CD14-positive monocyte (primary cell): ENCODE measurements at regions not wholly inside any gene's neighbourhood (a gene's known extent, or its start where the extent isn't known, plus 50 kb on each side); places are given as distances from the start of the nearest gene placed in this dataset.

Experiments
- DNase-seq, 3 donors: peaks; one replicate each; pipeline ENCODE4 v3.0.0-alpha.2; 2011 to 2022
- H2AFZ ChIP-seq: 2 replicates; pipeline ENCODE4 v1.6.0; 2012; ENCODE audit warnings: mild to moderate bottlenecking, low read depth, low read length, inconsistent platforms; ENCODE audit not compliant: insufficient read depth, poor library complexity, severe bottlenecking
- H3K27ac ChIP-seq, 2 donors: 1 replicate in 1 of 2; 2 replicates in 1 of 2; pipeline ENCODE4 v1.5.1; 2012 to 2013; ENCODE audit warnings: low read length in 2 of 2, control low read depth in 1 of 2, inconsistent platforms in 1 of 2, low read depth in 1 of 2, mild to moderate bottlenecking in 1 of 2
- H3K27me3 ChIP-seq, 2 donors: one replicate each; pipeline versions ENCODE4 v1.6.0 to v1.6.1; 2011 to 2013; ENCODE audit warnings: low read length in 2 of 2; ENCODE audit not compliant: control insufficient read depth in 2 of 2, insufficient read depth in 2 of 2
- H3K36me3 ChIP-seq, 2 donors: replicated peaks in 1 of 2; 1 replicate in 1 of 2; 2 replicates in 1 of 2; pipeline versions ENCODE4 v1.5.1 to v1.6.1; 2012 to 2013; ENCODE audit warnings: low read length in 2 of 2, control low read depth in 1 of 2, inconsistent platforms in 1 of 2, mild to moderate bottlenecking in 1 of 2; ENCODE audit not compliant: insufficient read depth in 2 of 2, control insufficient read depth in 1 of 2
- H3K4me1 ChIP-seq, 2 donors: 1 replicate in 1 of 2; 2 replicates in 1 of 2; pipeline versions ENCODE4 v1.5.1 to v1.6.1; 2012 to 2013; ENCODE audit warnings: low read length in 2 of 2, control low read depth in 1 of 2, inconsistent platforms in 1 of 2, mild to moderate bottlenecking in 1 of 2, moderate library complexity in 1 of 2; ENCODE audit not compliant: insufficient read depth in 2 of 2, control insufficient read depth in 1 of 2
- H3K4me2 ChIP-seq: replicated peaks from 2 replicates; pipeline ENCODE3; 2012; ENCODE audit warnings: low read length, moderate library complexity, mild to moderate bottlenecking; ENCODE audit not compliant: poor library complexity, severe bottlenecking; ENCODE audit errors: extremely low read depth
- H3K4me3 ChIP-seq, 3 experiments: fragments of 200-600 bp in 1 of 3; sonication (generic) in 1 of 3; replicated peaks in 1 of 3; 1 replicate in 2 of 3; 2 replicates in 1 of 3; pipeline ENCODE4 v1.5.1; 2011 to 2013; ENCODE audit warnings: low read length in 3 of 3, mild to moderate bottlenecking in 3 of 3, control low read depth in 2 of 3, low read depth in 2 of 3, inconsistent platforms in 1 of 3, moderate library complexity in 1 of 3
- H3K79me2 ChIP-seq: 2 replicates; pipeline ENCODE4 v1.6.0; 2012; ENCODE audit warnings: mild to moderate bottlenecking, control low read depth, inconsistent platforms, low read length, moderate library complexity; ENCODE audit not compliant: insufficient read depth
- H3K9ac ChIP-seq: 2 replicates; pipeline ENCODE4 v1.6.0; 2017; ENCODE audit warnings: low read length, mild to moderate bottlenecking; ENCODE audit not compliant: insufficient read depth, poor library complexity, severe bottlenecking
- H3K9me3 ChIP-seq, 2 donors: replicated peaks in 1 of 2; 1 replicate in 1 of 2; 2 replicates in 1 of 2; pipeline versions ENCODE4 v1.5.1 to v1.6.1; 2012 to 2013; ENCODE audit warnings: low read length in 2 of 2, control low read depth in 1 of 2; ENCODE audit not compliant: control insufficient read depth in 1 of 2, insufficient read depth in 1 of 2
- H4K20me1 ChIP-seq: 2 replicates; pipeline ENCODE4 v1.6.0; 2012; ENCODE audit warnings: mild to moderate bottlenecking, low read length, control low read depth, moderate library complexity; ENCODE audit not compliant: insufficient read depth
- H3K27ac Mint-ChIP-seq, 7 donors: one replicate each; pipeline ENCODE4 v1.8.0; 2020; ENCODE audit warnings: mild to moderate bottlenecking in 7 of 7, mixed read lengths in 7 of 7, moderate library complexity in 6 of 7, inconsistent platforms in 2 of 7
- H3K27me3 Mint-ChIP-seq, 3 donors: one replicate each; pipeline ENCODE4 v1.8.0; 2021 to 2022; ENCODE audit warnings: low read depth in 3 of 3, mild to moderate bottlenecking in 3 of 3, mixed read lengths in 3 of 3, moderate library complexity in 3 of 3, inconsistent platforms in 1 of 3
- H3K36me3 Mint-ChIP-seq, 2 donors: one replicate each; pipeline ENCODE4 v1.8.0; 2020; ENCODE audit warnings: mixed read lengths in 2 of 2, inconsistent platforms in 1 of 2, mild to moderate bottlenecking in 1 of 2
- H3K4me1 Mint-ChIP-seq: one replicate; pipeline ENCODE4 v1.8.0; 2020; ENCODE audit warnings: mild to moderate bottlenecking, mixed read lengths
- H3K4me3 Mint-ChIP-seq, 2 donors: one replicate each; pipeline ENCODE4 v1.8.0; 2020; ENCODE audit warnings: mild to moderate bottlenecking in 2 of 2, mixed read lengths in 2 of 2, moderate library complexity in 1 of 2
- H3K9me3 Mint-ChIP-seq, 7 donors: one replicate each; pipeline ENCODE4 v1.8.0; 2020 to 2022; ENCODE audit warnings: mixed read lengths in 7 of 7, mild to moderate bottlenecking in 6 of 7, moderate library complexity in 6 of 7, inconsistent platforms in 2 of 7
- CTCF ChIP-seq: fragments of 200-600 bp; IDR thresholded peaks from one replicate; pipeline ENCODE4 v1.8.0; 2022; ENCODE audit warnings: antibody characterized with exemption, mild to moderate bottlenecking
- WGBS: methylation state at CpG from one replicate; pipeline ENCODE4 v1.1.5; 2013; ENCODE audit warnings: missing lambda C conversion rate; ENCODE audit not compliant: insufficient coverage; 5-methylcytosine and 5-hydroxymethylcytosine counted together
- intact Hi-C, 2 donors: fragments of 100-400 bp; cut with micrococcal nuclease; formaldehyde crosslinking; loops; one replicate each; pipeline versions ENCODE4 v1.15.0 to v1.15.1; 2023

GRCh38 chr10:8979976-8980375 lies 925.5 kb downstream of the GATA3 start:
- H3K27me3 Mint-ChIP-seq: no peaks in the 10 kb centered on the region
- no peaks in the 10 kb centered on the region for H3K9me3 ChIP-seq
- no peaks in the 10 kb centered on the region for H3K27me3 ChIP-seq
- no peaks in the 10 kb centered on the region for H3K4me1 Mint-ChIP-seq
- no peak overlapping the region for H3K4me2 ChIP-seq
- no peak for DNase-seq
- H3K4me3 Mint-ChIP-seq: no peak overlapping the region
- H3K36me3 ChIP-seq: no peaks in the 10 kb centered on the region
- no peak overlapping the region for H3K27ac ChIP-seq
- H3K9ac ChIP-seq: no peak overlapping the region
- no peaks in the 10 kb centered on the region for H3K79me2 ChIP-seq
- no peak for TF ChIP-seq CTCF
- H2AFZ ChIP-seq: no peak overlapping the region
- no peaks in the 10 kb centered on the region for H3K36me3 Mint-ChIP-seq
- H3K4me1 ChIP-seq: no peaks in the 10 kb centered on the region
- intact Hi-C loops: no loop called here
- H4K20me1 ChIP-seq: no peaks in the 10 kb centered on the region
- no CpG with 5 or more reads among the region's 4 CpGs for WGBS
- H3K4me3 ChIP-seq: no peak overlapping the region
- H3K9me3 Mint-ChIP-seq: peaks cover 0 to 5% (median 0%) of the 10 kb centered on the region in 7 donors
- no peak overlapping the region for H3K27ac Mint-ChIP-seq

- Mint-ChIP-seq H3K9me3 (peaks cover 0 to 4% (median 0%) of the 10 kb centered on the region in 7 donors), H3K4me3 (no peak overlapping the region), H3K36me3 (no peaks in the 10 kb centered on the region), H3K27me3 (no peaks in the 10 kb centered on the region), H3K27ac (no peak overlapping the region), H3K4me1 (no peaks in the 10 kb centered on the region)
- Histone ChIP-seq H3K4me1 (no peaks in the 10 kb centered on the region), H3K9me3 (no peaks in the 10 kb centered on the region), H3K4me3 (no peak overlapping the region), H4K20me1 (no peaks in the 10 kb centered on the region), H3K9ac (no peak overlapping the region), H3K27me3 (no peaks in the 10 kb centered on the region), H3K27ac (no peak overlapping the region), H3K4me2 (no peak overlapping the region), H2AFZ (no peak overlapping the region), H3K36me3 (no peaks in the 10 kb centered on the region), H3K79me2 (no peaks in the 10 kb centered on the region)
- no peak for DNase-seq
- intact Hi-C loops: no loop called here
- TF ChIP-seq CTCF: no peak
- WGBS: 83% methylated on average over 1 of the region's 2 CpGs
These were observed 926.8 kb downstream of the GATA3 start for GRCh38 chr10:8981277-8981676.
